ENCODE measurements at regions not wholly inside any gene's neighbourhood (a gene's known extent, or its start where the extent isn't known, plus 50 kb on each side); places are given as distances from the start of the nearest gene placed in this dataset.

- Mint-ChIP-seq H3K4me3 (ENCODE audit: unreplicated experiment) (no peak overlapping the region), H3K27me3 (ENCODE audit: low read depth) (peaks cover 11% of the 10 kb centered on the region), H3K9me3 (ENCODE audit: low read depth) (no peaks in the 10 kb centered on the region), H3K27ac (ENCODE audit: unreplicated experiment) (no peak overlapping the region), H3K4me1 (ENCODE audit: low read depth) (no peaks in the 10 kb centered on the region), H3K36me3 (ENCODE audit: low read depth) (no peaks in the 10 kb centered on the region)
- TF ChIP-seq, protein P1, sequence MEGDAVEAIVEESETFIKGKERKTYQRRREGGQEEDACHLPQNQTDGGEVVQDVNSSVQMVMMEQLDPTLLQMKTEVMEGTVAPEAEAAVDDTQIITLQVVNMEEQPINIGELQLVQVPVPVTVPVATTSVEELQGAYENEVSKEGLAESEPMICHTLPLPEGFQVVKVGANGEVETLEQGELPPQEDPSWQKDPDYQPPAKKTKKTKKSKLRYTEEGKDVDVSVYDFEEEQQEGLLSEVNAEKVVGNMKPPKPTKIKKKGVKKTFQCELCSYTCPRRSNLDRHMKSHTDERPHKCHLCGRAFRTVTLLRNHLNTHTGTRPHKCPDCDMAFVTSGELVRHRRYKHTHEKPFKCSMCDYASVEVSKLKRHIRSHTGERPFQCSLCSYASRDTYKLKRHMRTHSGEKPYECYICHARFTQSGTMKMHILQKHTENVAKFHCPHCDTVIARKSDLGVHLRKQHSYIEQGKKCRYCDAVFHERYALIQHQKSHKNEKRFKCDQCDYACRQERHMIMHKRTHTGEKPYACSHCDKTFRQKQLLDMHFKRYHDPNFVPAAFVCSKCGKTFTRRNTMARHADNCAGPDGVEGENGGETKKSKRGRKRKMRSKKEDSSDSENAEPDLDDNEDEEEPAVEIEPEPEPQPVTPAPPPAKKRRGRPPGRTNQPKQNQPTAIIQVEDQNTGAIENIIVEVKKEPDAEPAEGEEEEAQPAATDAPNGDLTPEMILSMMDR (IDR thresholded peaks at IDR 0.05), result no peak
- DNase-seq (ENCODE audit: low spot score), result no peak
Observed at GRCh38 chr2:88832311-88832991, 141.0 kb downstream of the RPIA start.

- Mint-ChIP-seq H3K4me3 (ENCODE audit: unreplicated experiment) (no peak overlapping the region), H3K9me3 (ENCODE audit: low read depth) (no peaks in the 10 kb centered on the region)
Observed at GRCh38 chr2:88832992-88833389, 141.5 kb downstream of the RPIA start.

GRCh38 chr2:88834376-88834775 is 142.9 kb downstream of the RPIA start:
- Mint-ChIP-seq H3K9me3 (ENCODE audit: low read depth) (no peaks in the 10 kb centered on the region), H3K36me3 (ENCODE audit: low read depth) (no peaks in the 10 kb centered on the region), H3K4me1 (ENCODE audit: low read depth) (no peaks in the 10 kb centered on the region), H3K27ac (ENCODE audit: unreplicated experiment) (no peak overlapping the region), H3K4me3 (ENCODE audit: unreplicated experiment) (no peak overlapping the region), H3K27me3 (ENCODE audit: low read depth) (peaks cover 15% of the 10 kb centered on the region)
- no peak for DNase-seq (ENCODE audit: low spot score)
- TF ChIP-seq, protein P1 (IDR thresholded peaks at IDR 0.05), result no peak

More at GRCh38 chr2:88832992-88833389, 141.5 kb downstream of the RPIA start:
- no peak for DNase-seq (ENCODE audit: low spot score)
- Mint-ChIP-seq H3K36me3 (ENCODE audit: low read depth) (no peaks in the 10 kb centered on the region), H3K4me1 (ENCODE audit: low read depth) (no peaks in the 10 kb centered on the region), H3K27me3 (ENCODE audit: low read depth) (peaks cover 12% of the 10 kb centered on the region), H3K27ac (ENCODE audit: unreplicated experiment) (no peak overlapping the region)
- TF ChIP-seq, protein P1 (IDR thresholded peaks at IDR 0.05), result no peak

DNA sequence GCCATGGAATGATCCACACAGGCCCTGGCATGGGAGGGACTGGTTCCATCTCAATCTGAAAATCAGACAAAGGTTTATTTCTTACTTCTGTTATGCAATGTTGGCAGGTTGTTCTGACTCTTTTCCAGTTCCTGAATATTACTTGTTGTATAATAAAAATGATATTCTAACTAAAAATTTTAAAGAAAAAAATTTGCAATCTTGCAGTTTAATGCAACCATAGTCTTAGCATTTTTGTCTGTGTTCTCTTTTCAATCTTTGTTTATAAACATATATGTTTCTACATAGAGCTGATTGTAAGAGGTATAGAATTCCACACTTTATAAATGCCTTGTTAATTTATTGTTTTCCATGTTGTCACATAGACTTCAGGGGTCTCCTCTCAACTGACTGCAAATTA is 143.4 kb downstream of the RPIA start:
- H3K4me3 Mint-ChIP-seq (ENCODE audit: unreplicated experiment), result no peak overlapping the region
- TF ChIP-seq, protein P1 (IDR thresholded peaks at IDR 0.05), result no peak
- no peak overlapping the region for H3K27ac Mint-ChIP-seq (ENCODE audit: unreplicated experiment)
- H3K9me3 Mint-ChIP-seq (ENCODE audit: low read depth), result no peaks in the 10 kb centered on the region
- H3K4me1 Mint-ChIP-seq (ENCODE audit: low read depth), result no peaks in the 10 kb centered on the region
- no peak for DNase-seq (ENCODE audit: low spot score)
- no peaks in the 10 kb centered on the region for H3K36me3 Mint-ChIP-seq (ENCODE audit: low read depth)
- H3K27me3 Mint-ChIP-seq (ENCODE audit: low read depth), result peaks cover 15% of the 10 kb centered on the region

GRCh38 chr2:88835726-88836125 is 144.3 kb downstream of the RPIA start:
- H3K27me3 Mint-ChIP-seq (ENCODE audit: low read depth), result peaks cover 15% of the 10 kb centered on the region
- no peak overlapping the region for H3K27ac Mint-ChIP-seq (ENCODE audit: unreplicated experiment)

More at GRCh38 chr2:88835726-88836125, 144.3 kb downstream of the RPIA start:
- TF ChIP-seq, protein P1 (IDR thresholded peaks at IDR 0.05), result no peak
- no peaks in the 10 kb centered on the region for H3K4me1 Mint-ChIP-seq (ENCODE audit: low read depth)
- H3K36me3 Mint-ChIP-seq (ENCODE audit: low read depth), result no peaks in the 10 kb centered on the region
- no peak overlapping the region for H3K4me3 Mint-ChIP-seq (ENCODE audit: unreplicated experiment)
- no peaks in the 10 kb centered on the region for H3K9me3 Mint-ChIP-seq (ENCODE audit: low read depth)
- DNase-seq (ENCODE audit: low spot score), result no peak
